Fibroblast of skin of left quadriceps (primary cell): ENCODE measurements at regions not wholly inside any gene's neighbourhood (a gene's known extent, or its start where the extent isn't known, plus 50 kb on each side); places are given as distances from the start of the nearest gene placed in this dataset.

ENCODE experiments used
- DNase-seq, 2 experiments: peaks; one replicate each; pipeline ENCODE4 v3.0.0-alpha.2; 2013; ENCODE audit warnings: low read depth in 2 of 2

DNA sequence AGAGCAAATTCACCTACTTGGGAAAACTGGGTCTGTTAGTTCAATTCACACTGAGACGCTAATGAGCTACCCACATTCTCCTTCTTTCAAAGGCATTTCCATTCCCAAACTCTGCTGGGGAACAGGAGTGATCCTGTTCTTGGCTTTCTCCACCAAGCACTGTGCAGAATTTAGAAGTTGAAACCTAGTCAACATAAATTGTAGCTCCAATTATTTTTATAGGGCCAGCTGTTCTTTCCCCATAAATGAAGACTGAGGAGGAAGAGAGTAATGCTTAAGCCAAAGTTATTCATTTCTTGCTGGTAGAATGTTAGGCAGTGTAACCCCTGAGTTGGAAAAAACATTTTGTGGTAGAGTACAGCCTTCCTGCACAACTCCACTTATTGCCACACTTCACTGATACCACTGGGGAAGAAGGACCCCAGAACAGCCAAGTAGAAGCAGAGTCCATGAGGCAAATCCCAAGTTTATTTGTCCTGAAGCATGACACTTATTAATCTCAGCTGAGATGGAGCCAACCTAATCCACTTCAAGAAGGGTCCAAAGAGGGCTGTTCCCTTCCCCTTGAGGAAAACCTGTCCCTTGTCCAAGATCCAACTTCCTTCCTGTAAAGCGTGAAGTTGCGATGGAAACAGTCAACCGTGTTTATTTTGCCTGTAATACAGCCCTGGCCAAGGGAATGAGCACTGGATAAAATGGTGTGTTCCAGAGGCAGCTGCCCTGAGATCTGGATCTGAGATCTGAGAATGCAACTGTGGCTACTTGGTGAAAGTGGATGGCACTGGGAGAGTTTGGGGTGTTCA lies 151.8 kb downstream of the TBX5 start:
- no peak for DNase-seq

DNA sequence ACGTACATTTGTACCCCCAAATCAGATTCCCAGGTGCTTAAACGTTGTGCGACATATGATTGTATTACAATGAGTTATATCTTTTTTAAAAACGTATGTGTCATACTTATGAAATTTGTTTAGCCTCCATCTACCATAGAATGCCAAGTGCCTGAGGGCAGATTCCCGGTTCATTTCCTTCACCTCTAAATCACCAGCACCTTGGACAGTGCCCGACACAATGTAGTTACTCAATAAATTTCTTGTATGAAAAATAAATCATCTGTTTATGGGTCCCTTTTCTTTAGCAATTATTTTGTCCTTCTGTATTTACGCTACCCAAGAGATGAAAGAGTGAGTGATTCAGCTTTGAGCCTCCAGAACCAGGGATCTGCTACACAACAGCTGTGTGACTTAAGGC lies 157.4 kb downstream of the TBX5 start:
- DNase-seq, result no peak

DNA sequence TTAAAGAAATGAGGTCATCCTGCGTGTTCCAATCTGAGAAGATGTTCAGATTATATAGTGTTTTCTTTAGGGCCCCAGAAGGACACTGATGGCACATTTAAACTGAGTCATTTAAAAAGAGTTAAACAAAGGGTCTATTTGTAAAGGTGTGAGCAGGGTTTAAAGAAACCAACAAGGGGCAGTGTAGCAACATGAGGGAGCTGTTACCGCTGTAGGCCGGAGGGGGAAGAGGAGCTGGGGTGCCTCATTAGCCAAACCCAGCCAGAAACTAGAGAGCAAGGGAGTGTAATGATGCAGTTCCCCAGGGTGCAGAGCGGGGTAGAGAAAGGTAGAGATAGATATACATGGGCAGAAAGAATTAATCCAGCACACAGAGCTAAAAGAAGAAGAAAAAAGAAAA lies 160.4 kb downstream of the TBX5 start:
- no peak for DNase-seq

DNA sequence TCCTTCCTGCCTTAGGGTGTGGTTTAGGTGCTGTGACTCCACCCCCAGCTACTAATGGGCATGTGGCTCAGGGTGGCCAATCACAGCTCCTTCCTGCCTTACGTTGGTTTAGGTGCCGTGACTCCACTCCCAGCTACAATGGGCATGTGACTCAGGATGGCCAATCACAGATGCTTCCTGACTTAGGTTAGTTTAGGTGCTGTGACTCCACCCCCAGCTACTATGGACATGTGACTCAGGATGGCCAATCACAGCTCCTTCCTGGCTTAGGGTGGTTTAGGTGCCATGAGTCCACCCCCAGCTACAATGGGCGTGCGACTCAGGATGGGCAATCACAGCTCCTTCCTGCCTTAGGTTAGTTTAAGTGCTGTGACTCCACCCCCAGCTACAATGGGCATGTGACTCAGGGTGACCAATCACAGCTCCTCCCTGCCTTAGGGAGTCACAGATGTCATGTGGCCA lies 163.9 kb downstream of the TBX5 start:
- DNase-seq, result no peak

DNA sequence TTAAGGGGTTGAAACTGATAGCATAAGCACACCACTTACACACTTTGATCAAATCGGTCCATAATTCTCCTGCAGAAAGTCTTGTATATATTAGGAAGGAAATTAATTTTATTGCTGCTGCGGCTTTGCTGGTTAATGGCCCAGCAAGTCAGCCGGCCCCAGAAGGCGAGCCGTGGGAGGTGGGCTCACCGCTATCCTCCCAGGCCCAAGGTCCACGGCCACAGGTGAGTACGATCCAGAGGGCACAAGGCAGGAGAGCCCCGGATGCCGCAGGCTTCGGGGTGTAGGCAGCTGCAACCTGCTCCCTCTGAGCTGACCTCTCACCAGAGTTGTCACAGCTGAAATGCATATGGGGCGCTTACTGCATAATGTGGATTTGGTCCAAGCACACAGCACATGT lies 165.7 kb downstream of the TBX5 start:
- DNase-seq, result no peak

DNA sequence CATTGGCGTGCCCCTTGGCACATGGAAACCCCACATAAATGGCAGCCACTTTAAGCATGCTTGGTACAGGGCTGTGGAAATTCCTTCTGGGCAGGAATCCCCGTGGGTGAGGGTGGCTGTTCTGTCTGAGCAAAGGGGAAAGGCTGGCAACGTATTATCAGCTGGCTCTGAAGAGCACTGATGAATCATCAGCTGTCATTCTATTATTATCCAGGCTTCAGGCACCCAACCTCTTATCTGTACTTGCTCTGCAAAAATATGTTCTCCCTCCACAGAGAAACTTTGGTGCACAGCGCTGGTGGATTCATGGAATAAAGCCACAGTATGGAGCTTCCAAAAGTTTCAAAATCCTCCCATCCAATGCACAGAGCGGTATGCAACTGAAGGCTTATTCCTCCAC lies 167.1 kb downstream of the TBX5 start:
- no peak for DNase-seq

DNA sequence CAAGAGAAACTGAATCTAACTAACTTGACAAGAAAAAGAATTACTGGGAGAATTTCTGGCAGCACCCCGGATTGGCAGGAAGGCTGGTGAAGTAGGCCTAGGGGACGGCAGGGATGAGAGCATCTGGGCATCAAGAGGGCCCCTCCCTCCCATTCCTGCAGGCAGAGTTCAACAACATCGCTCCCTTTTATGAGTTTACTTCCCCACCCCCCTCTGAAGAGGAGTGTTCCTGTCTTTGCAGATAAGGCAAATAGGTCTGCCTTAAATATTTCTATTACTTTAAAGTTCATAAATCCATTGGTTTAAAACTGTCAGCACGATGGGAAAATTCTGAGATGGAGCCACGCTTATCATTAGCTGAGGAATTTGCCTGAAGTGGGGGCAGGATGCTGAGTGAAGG lies 168.7 kb downstream of the TBX5 start:
- DNase-seq, result no peak

DNA sequence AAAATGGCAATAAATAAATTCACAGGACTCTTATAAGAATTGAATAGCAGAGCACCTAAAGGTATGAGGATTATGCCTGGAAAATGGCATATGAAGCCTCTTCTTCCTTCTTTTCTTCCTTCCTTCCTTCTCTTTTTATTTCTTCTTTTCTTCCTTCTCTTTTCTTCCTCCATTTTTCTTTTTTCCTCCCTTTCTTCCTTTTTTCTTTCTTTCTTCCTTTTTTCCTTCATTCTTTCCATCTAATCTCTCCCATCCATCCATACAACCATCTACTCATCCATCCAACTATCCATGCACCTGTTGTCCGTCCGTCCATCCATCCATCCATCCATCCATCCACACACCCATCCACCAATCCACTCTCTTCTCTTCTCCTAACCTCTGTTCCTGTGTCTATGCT lies 173.8 kb downstream of the TBX5 start:
- no peak for DNase-seq

DNA sequence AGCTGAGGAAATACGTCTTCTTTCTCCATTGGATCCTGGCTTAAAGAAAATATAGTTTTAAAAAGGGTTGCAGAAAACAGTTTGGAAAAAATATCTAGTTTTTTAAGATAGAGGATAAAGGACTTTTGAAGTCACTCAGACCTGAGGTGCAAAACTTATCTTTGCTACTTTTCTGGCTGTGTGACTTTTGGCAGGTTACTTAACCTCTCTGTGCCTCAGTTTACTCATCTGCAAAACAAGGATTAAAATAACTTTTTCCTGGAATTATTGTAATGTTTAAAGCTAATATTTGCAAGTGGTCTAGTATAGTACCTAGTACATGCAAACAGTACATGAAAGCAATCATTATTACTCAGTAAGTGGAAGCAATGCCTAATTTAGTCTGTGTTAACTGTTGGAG lies 176.8 kb downstream of the TBX5 start:
- no peak for DNase-seq

DNA sequence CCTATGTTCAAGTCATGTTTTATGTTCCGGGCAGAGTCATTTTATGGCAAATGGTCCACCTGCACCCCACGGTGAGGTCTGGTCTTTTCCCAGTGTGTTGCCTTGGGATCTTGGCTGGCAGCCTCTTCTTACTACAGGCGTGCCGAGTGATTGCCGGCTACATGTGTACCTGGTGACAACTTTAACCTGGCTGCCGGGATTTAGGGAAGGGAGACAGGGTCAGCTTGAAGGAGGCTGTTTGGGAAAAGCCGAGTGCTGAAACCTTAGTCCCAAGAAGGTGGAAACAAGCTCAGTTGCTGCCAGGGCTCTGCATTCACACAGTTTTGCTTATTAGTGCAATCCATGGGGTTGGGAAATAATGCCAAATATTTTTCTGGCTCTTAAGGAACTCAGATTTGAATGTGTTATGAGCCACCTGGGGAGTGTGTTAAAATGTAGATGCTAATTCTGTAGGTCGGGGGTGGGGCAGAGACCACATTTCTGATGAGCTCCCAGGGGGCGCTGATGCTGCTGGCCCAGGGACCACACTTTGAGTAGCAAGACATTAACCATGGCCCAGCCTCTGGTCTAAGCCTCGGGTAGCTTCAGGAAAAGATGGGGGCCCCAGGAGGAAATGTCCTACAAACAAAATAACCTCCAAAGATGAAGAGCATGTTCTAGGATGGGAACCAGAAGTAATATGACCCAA lies 179.6 kb downstream of the TBX5 start:
- no peak for DNase-seq

DNA sequence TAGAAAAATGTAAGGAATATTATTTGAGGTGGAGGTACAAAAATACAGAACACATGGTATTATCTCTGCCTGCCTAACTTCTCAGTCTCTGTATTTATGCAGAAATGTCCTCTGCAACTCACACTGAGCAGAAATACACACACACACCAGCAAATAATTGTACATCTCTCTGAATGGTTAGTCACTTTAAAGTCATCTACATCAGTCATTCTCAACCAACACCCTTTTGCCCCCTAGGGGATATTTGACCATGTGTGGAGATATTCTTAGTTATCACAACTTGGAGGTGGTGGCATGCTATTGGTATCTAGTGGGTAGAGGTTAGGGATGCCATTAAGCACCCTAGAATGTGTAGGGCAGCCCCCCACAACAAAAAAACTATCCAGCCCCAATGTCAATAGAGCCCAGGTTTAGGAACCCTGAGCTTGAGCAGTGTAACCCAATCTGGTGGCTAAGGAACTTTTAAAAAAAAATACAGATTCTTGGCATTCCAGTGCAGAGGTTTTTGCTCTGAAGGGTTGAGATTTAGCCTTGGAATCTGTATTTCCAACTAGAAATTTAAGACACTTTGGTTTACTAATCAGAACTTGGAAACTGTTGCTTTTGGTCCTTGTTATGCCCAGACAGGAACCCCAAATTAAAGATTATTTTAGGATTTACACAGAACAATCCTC lies 183.8 kb downstream of the TBX5 start:
- DNase-seq, result no peak

DNA sequence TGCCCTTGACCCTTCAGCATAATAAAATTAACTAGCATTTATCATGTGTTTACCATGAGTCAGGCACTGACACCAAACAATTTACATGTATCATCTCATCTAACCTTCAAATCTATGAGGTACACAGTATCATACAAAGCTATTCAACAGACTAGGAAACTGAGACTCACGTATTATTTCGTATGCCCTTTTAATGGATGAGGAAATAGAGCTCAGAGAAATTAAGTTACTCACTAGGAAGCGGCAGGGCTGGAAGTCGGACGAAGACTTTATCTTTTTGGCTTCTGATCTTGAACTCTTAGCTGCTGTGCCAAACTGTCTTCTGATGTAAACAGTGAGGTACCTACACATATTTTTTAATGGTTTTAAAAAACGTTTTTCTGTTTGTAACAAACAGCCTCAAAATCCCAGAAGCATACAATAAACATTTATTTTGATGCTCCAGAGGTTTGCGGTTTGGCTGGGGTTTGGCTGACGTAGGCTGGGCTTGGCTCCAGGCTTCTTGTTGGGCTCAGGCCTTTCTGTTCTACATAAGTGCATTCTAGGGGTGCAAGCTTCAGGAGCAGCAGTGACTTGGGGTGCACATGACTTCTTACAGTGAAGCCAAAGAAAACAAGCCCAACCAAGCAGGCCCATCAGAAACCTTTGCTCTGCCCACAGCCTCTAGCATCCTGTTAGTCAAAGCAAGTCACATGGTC lies 184.7 kb downstream of the TBX5 start:
- no peak for DNase-seq

DNA sequence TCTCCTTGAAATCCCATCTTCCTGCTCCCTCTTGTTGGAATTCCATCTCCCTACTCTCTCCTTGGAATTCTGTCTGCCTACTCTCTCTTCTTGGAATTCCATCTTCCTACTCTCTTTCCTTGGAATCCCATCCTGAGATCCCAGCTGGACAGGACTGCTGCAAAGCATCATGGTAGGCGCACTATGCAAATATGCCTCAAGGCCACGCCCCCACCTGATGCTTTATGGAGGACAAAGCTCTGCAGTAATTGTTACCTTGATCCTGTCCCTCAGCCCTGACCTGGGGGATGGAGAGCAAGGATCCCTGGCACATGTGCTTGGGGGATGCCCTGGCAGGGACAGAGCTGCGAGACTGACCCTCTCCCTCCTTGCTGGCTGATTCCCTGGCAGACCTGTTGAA lies 185.6 kb downstream of the TBX5 start:
- DNase-seq, result no peak

DNA sequence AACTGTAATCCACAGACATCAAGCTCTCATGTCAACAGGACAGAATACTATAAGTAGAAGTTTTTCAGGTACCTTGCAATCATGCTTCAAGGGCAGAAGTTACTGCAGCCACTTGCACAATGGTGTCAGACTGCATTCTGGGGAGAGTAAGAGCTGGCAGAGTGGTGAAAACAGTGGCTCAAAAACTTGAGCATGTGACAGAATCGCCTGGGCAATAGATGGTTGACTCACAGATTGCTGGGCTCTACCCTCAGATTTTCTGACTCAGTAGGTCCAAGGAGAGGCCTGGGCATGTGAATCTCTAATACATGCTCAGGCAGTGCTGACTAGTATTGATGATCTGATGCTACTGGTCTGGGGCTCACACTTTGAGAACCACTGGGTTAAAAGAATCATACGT lies 187.8 kb downstream of the TBX5 start:
- DNase-seq, result no peak

DNA sequence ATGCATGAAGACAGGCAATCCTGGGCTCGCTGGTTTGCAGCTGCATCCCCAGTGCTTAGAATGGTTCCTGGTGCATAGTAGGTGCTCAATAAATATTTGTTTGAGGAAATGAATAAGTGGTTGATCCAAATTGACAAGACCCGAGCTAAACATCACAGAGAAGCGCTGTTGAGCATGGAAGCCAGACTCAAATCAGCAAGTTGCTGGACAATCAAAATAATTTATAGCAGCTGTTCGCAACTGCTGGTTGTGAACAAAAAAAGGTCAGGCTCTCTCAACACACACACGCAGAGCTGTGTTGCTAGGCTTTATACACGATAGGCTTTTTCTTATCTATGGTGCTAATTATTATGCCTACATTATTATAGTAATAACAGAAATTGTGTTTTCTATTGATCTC lies 190.2 kb downstream of the TBX5 start:
- no peak for DNase-seq

DNA sequence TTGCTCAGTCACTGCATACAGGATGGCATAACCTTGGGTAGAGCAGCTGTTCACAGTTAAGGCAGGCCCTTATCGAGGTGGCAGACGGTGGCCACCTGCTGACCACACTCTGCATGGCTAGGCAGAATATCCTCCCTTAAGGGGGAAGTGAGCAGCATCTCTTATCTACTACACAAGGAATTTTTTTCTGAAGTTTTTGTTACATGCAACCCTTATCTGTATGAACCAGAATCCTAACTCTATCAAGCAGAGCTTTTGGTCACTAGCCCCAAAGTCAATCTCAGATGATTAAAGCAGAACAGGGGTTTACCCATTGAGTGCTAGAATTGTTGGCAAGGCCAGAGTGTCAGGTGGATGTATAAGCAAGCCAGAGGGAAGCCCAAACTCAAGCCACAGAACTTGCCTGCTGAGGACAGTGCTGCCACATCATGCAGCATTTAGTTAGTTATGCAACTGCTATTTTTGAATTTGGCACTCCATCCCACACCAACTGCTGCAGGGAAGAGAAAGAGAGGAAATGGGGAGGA lies 192.8 kb downstream of the TBX5 start:
- DNase-seq, result no peak

DNA sequence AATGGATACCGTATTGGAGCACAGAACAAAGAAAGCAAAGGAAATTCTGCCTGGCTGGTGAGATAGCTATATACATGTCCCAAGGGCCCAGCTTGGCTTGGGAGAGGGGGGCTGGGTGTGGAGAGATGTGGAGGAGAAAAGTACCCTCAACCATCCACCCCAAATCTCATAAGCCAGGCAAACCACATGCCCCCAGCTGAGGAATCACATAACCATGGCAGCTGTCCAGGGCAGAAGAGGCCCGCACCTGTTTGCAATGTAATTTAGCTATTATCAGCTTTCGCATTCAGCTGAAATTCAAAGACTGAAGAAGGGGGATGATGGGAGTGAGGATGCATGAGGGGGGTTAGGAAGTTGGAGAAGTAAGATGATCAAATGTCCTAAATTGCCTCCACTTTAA lies 196.1 kb downstream of the TBX5 start:
- no peak for DNase-seq

DNA sequence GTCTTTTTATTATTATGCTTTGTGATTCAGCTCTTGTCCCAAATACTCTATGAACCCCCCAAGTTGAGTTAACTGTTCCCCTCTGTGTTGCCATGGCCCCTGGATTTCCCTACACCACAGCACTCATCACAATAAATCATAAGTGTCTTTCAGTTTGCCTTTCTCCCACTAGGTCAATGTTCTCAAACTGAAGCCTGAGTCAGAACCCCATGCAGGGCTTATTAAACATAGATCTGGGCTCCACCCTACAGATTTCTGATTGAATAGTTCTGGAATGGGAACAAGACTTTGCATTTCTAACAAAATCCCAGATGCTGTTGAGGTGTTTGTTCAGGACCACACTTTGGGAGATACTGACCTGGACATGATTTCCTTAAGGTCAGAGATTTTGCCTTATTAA lies 199.4 kb downstream of the TBX5 start:
- no peak for DNase-seq

DNA sequence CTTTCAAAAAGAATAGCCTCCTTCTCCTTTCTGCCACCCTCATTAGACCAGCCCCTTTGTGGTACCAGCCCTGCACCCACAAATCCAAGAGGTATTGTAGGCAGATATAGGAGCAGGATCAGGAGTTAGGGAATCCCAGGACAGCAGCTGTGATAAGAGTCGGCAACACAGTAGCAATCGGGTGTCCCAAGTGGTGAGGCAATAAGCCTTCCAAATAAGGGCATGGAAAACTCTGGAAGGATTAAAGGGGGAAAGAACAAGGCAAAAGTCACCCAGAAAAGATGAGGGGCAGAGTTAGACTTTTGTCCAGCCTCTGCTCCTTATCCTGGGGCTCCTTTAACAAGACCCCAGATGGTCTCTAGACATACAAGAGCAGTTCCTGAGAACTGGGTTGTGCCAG lies 204.2 kb downstream of the TBX5 start:
- DNase-seq, result no peak

DNA sequence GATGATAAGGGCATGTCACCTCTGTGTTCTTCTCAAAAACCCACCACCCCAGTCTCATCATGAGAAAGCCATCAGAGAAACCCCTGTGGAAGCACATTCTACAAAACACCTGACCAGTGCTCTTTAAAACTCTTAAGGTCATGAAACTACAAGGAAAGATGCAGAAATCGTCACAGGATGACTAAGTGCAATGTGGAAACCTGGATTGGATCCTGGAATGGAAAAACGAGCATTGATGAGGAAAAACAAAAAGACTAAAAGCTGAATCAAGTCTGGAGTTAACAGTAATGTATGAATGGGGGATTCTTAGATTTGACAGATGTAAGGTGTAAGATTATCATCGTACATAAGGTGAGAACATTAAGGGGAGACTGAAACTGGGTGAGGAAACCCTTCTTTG lies 211.0 kb downstream of the TBX5 start:
- no peak for DNase-seq

DNA sequence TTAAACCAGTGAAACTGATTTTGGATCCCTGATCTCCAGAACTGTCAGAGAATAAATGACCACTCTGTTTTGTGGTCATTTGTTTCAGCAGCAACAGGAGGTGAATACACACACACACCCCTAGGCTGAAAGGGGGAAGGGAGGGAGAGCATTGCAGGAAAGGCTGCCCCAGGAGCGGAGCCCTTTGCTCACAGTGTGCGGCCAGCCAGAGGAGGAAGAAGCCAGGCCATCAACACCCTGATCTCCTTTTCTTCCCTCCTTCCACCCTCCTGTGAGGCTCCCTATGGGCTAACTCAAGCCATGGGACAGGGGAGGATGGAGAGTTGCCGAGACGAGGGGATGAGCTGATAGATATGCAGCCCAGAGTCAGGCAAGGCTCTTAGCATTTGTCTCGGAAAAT lies 211.9 kb downstream of the TBX5 start:
- no peak for DNase-seq

DNA sequence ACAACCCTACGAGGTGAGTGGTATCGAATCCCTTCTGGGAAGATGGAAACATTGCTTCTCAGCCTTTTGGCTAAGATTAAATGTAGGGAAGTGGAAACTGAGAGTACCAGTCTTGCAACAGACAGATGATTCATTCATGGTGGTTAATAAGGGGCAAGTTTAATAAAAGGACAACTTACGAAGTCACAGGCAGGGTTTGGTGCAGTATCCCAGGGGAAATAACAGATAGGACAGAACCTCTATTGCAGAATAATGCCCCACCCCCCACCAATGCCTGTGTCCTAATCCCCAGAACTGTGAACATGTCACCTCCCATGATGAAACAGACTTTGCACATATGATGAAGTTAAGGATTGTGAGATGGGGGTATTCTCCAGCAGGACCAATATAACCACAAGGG lies 212.5 kb downstream of the TBX5 start:
- DNase-seq, result no peak
